Naive thymus-derived CD8-positive, alpha-beta T cell (primary cell): ENCODE measurements at regions not wholly inside any gene's neighbourhood (a gene's known extent, or its start where the extent isn't known, plus 50 kb on each side); places are given as distances from the start of the nearest gene placed in this dataset.
A peak's percentile ranks its signal among the peaks of the same experiment; 100 is the strongest.
"Not testable (repeated sequence)": the region's sequence is repeated elsewhere in the genome, so short reads cannot be mapped to it uniquely, and the experiment has no call there.

Experiments
- ATAC-seq, 2 donors: fragments of 150-1000 bp; cut with Tn5 transposase in 1 of 2; sonication (Bioruptor Pico), chemical (Tn5 transposase) in 1 of 2; 1 replicate in 1 of 2; 2 replicates in 1 of 2; pipeline ENCODE4 v1.10.0; 2021; ENCODE audit warnings: mild to moderate bottlenecking in 2 of 2, moderate library complexity in 2 of 2
- POLR2A ChIA-PET: fragments of 350-600 bp; sonication (Branson Sonifier 250); formaldehyde crosslinking; loops from one replicate; lab custom pipeline; 2021; ENCODE audit warnings: antibody characterized with exemption; lab: Charles Lee
- DNase-seq, 10 donors: peaks; one replicate each; pipeline versions ENCODE4 v3.0.0 to v3.0.0-alpha.2; 2020 to 2022
- H3K27ac Mint-ChIP-seq, 10 donors: one replicate each; pipeline ENCODE4 v1.8.0; 2020 to 2022; ENCODE audit warnings: mild to moderate bottlenecking in 10 of 10, mixed read lengths in 10 of 10, moderate library complexity in 4 of 10, inconsistent platforms in 1 of 10
- H3K27me3 Mint-ChIP-seq, 5 donors: one replicate each; pipeline ENCODE4 v1.8.0; 2021 to 2022; ENCODE audit warnings: mixed read lengths in 5 of 5
- H3K36me3 Mint-ChIP-seq, 3 donors: one replicate each; pipeline ENCODE4 v1.8.0; 2020 to 2022; ENCODE audit warnings: mixed read lengths in 3 of 3, mild to moderate bottlenecking in 2 of 3, inconsistent platforms in 1 of 3
- H3K4me1 Mint-ChIP-seq, 4 donors: one replicate each; pipeline ENCODE4 v1.8.0; 2021 to 2022; ENCODE audit warnings: mixed read lengths in 4 of 4
- H3K4me3 Mint-ChIP-seq, 10 donors: one replicate each; pipeline ENCODE4 v1.8.0; 2020 to 2022; ENCODE audit warnings: mild to moderate bottlenecking in 10 of 10, mixed read lengths in 10 of 10, moderate library complexity in 6 of 10, inconsistent platforms in 1 of 10
- H3K9me3 Mint-ChIP-seq, 9 donors: one replicate each; pipeline ENCODE4 v1.8.0; 2020 to 2022; ENCODE audit warnings: mixed read lengths in 9 of 9, mild to moderate bottlenecking in 3 of 9, inconsistent platforms in 1 of 9, moderate library complexity in 1 of 9

GRCh38 chr11:19615341-19616183, 97.1 kb upstream of the NAV2 start:
- H3K36me3 Mint-ChIP-seq, result peaks cover 0 to 7% (median 0%) of the 10 kb centered on the region in 3 donors
- no peaks in the 10 kb centered on the region for H3K4me1 Mint-ChIP-seq
- no peak overlapping the region for H3K4me3 Mint-ChIP-seq
- peaks cover 0 to 23% (median 7%) of the 10 kb centered on the region in 5 donors for H3K27me3 Mint-ChIP-seq
- DNase-seq (no peak), ATAC-seq (no peak)
- H3K9me3 Mint-ChIP-seq, result peaks cover 0 to 38% (median 15%) of the 10 kb centered on the region in 9 donors
- no peak overlapping the region for H3K27ac Mint-ChIP-seq
- POLR2A ChIA-PET, result no interaction called here

- Mint-ChIP-seq H3K4me3 (no peak overlapping the region), H3K36me3 (peaks cover 0 to 7% (median 0%) of the 10 kb centered on the region in 3 donors), H3K27ac (no peak overlapping the region), H3K9me3 (peaks cover 0 to 43% (median 19%) of the 10 kb centered on the region in 9 donors), H3K4me1 (no peaks in the 10 kb centered on the region), H3K27me3 (peaks cover 0 to 26% (median 9%) of the 10 kb centered on the region in 5 donors)
- POLR2A ChIA-PET, result no interaction called here
- ATAC-seq (no peak), DNase-seq (no peak)
These were observed 98.2 kb upstream of the NAV2 start for GRCh38 chr11:19614370-19614940.

DNA sequence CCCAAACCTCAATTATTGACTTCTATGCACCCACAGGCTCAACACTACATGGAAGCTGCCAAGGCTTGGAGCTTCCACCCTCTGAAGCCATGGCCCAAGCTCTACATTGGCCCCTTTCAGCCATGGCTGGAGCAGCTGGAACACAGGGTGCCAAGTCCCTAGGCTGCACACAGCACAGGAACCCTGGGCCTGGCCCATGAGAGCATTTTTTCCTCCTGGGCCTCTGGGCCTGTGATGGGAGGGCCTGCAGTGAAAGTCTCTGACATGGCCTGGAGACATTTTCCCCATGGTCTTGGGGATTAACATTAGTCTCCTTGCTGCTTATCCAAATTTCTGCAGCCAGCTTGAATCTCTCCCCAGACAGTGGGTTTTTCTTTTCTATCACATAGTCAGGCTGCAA, 100.6 kb upstream of the NAV2 start:
- DNase-seq, H3K4me1 Mint-ChIP-seq, ATAC-seq, H3K36me3 Mint-ChIP-seq, POLR2A ChIA-PET, H3K4me3 Mint-ChIP-seq, H3K27ac Mint-ChIP-seq: not testable (repeated sequence)
- Mint-ChIP-seq H3K27me3 (peaks cover 3 to 37% (median 9%) of the 10 kb centered on the region in 5 donors), H3K9me3 (peaks cover 0 to 33% (median 14%) of the 10 kb centered on the region in 9 donors)

- no peaks in the 10 kb centered on the region for H3K4me1 Mint-ChIP-seq
- H3K27me3 Mint-ChIP-seq, result peaks cover 3 to 41% (median 17%) of the 10 kb centered on the region in 5 donors
- peaks cover 0 to 7% (median 0%) of the 10 kb centered on the region in 3 donors for H3K36me3 Mint-ChIP-seq
- no peak overlapping the region for H3K4me3 Mint-ChIP-seq
- POLR2A ChIA-PET, result no interaction called here
- DNase-seq, result no peak
- no peak for ATAC-seq
- H3K9me3 Mint-ChIP-seq, result peaks cover 2 to 39% (median 15%) of the 10 kb centered on the region in 9 donors
- no peak overlapping the region for H3K27ac Mint-ChIP-seq
These were observed 104.8 kb upstream of the NAV2 start for GRCh38 chr11:19607656-19608360.

DNA sequence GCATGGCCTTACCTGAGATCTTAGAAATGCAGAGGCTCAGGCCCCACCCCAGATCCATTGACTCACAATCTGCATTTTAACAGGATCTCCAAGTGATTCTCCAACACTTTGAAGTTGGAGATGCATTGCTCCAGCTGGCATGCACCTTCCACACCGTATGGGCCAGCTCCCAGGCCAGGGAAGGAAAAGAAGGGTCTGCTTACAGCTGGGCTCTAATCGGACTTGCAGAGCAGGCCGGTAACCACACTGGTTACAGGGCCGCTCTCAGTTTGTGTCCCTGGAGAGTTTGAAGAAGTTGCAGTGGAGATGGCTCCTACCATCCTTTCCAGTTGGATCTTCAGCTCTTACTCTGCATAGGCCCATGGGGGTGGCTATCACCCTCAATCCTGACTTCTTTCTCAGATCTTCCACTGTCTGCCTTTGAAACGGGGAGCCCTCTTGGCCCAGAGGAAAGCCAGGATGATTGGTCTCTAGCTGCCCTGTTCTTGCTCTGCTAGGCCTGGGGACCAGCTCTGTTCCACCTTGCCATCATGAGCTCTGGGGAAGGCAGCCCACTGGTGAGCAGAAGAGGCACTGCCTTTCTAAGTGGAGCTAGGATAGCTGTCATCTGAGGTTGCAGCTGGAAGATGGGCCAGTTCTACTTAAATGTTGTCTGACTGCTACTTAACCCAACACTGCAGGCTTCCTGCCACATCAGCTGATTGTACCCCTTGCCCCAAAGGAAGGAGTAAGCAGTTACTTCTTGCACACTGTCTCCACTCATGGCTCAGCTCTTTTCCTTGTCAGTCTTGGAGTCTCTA, 105.6 kb upstream of the NAV2 start:
- POLR2A ChIA-PET, result no interaction called here

GRCh38 chr11:19605520-19606371, 106.9 kb upstream of the NAV2 start:
- POLR2A ChIA-PET, result no interaction called here
- peaks cover 3 to 55% (median 19%) of the 10 kb centered on the region in 5 donors for H3K27me3 Mint-ChIP-seq
- H3K27ac Mint-ChIP-seq, result no peak overlapping the region
- no peak for DNase-seq
- no peaks in the 10 kb centered on the region for H3K4me1 Mint-ChIP-seq
- no peaks in the 10 kb centered on the region for H3K36me3 Mint-ChIP-seq
- H3K9me3 Mint-ChIP-seq, result peaks cover 0 to 19% (median 10%) of the 10 kb centered on the region in 9 donors
- no peak for ATAC-seq
- H3K4me3 Mint-ChIP-seq, result no peak overlapping the region

More for the DNA sequence above, 105.6 kb upstream of the NAV2 start:
- Mint-ChIP-seq H3K27me3 (peaks cover 3 to 46% (median 19%) of the 10 kb centered on the region in 5 donors), H3K36me3 (no peaks in the 10 kb centered on the region), H3K4me3 (no peak overlapping the region), H3K4me1 (no peaks in the 10 kb centered on the region), H3K9me3 (peaks cover 0 to 32% (median 12%) of the 10 kb centered on the region in 9 donors), H3K27ac (no peak overlapping the region)
- ATAC-seq (no peak), DNase-seq (no peak)

GRCh38 chr11:19604679-19605375, 107.8 kb upstream of the NAV2 start:
- POLR2A ChIA-PET, result no interaction called here

GRCh38 chr11:19603771-19604170, 108.9 kb upstream of the NAV2 start:
- Mint-ChIP-seq H3K36me3 (no peaks in the 10 kb centered on the region), H3K27ac (no peak overlapping the region), H3K4me3 (no peak overlapping the region), H3K27me3 (peaks cover 4 to 46% (median 16%) of the 10 kb centered on the region in 5 donors), H3K9me3 (peaks cover 0 to 14% (median 8%) of the 10 kb centered on the region in 9 donors), H3K4me1 (no peaks in the 10 kb centered on the region)
- POLR2A ChIA-PET, result no interaction called here
- DNase-seq (no peak), ATAC-seq (no peak)

More at GRCh38 chr11:19604679-19605375, 107.8 kb upstream of the NAV2 start:
- no peak overlapping the region for H3K27ac Mint-ChIP-seq
- no peak overlapping the region for H3K4me3 Mint-ChIP-seq
- ATAC-seq (no peak), DNase-seq (no peak)
- no peaks in the 10 kb centered on the region for H3K4me1 Mint-ChIP-seq
- H3K9me3 Mint-ChIP-seq, result peaks cover 0 to 14% (median 10%) of the 10 kb centered on the region in 9 donors
- no peaks in the 10 kb centered on the region for H3K36me3 Mint-ChIP-seq
- H3K27me3 Mint-ChIP-seq, result peaks cover 6 to 50% (median 17%) of the 10 kb centered on the region in 5 donors

DNA sequence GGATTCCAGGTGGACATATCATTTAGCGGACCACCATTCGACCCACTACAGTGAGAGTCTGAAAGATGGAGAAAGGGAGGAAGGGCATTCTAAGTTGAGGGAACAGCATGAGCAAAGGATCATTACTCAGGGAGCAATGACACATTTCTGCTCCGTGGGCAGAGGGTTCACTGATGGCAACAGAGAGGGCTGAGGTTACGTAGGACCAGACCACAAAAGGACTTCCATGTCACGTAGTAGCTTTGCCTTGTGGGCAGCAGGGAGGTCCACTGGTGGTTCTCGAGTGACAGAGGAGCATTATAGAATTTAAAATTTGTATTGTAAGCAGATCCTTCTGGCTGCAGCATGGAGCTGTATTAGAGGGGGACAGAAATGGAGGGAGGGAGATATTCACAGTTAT, 109.7 kb upstream of the NAV2 start:
- Mint-ChIP-seq H3K27ac (no peak overlapping the region), H3K36me3 (no peaks in the 10 kb centered on the region), H3K4me3 (no peak overlapping the region), H3K9me3 (peaks cover 0 to 14% (median 8%) of the 10 kb centered on the region in 9 donors), H3K27me3 (peaks cover 4 to 39% (median 16%) of the 10 kb centered on the region in 5 donors), H3K4me1 (no peaks in the 10 kb centered on the region)
- no peak for ATAC-seq
- POLR2A ChIA-PET, result no interaction called here
- DNase-seq, result no peak

DNA sequence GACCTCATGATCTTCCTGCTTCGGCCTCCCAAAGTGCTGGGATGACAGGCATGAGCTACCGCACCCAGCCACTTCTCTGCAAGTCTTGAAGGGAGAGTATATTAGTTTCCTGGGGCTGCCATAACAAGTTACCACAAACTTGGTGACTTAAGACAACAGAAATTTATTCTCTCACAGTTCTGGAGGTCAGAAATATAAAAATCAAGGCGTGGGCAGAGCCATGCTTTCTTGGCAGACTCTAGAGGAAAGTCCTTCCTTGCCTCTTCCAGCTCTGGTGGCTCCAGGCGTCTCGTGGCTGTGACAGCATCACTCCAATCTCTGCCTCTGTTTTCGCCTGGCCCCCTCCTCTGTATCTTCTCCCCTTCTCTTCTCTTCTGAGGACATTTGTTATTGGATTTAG, 110.2 kb upstream of the NAV2 start:
- POLR2A ChIA-PET, result no interaction called here
- Mint-ChIP-seq H3K27ac (no peak overlapping the region), H3K27me3 (peaks cover 4 to 37% (median 15%) of the 10 kb centered on the region in 5 donors), H3K36me3 (no peaks in the 10 kb centered on the region), H3K4me3 (no peak overlapping the region), H3K4me1 (no peaks in the 10 kb centered on the region), H3K9me3 (peaks cover 0 to 14% (median 8%) of the 10 kb centered on the region in 9 donors)
- no peak for ATAC-seq
- no peak for DNase-seq

DNA sequence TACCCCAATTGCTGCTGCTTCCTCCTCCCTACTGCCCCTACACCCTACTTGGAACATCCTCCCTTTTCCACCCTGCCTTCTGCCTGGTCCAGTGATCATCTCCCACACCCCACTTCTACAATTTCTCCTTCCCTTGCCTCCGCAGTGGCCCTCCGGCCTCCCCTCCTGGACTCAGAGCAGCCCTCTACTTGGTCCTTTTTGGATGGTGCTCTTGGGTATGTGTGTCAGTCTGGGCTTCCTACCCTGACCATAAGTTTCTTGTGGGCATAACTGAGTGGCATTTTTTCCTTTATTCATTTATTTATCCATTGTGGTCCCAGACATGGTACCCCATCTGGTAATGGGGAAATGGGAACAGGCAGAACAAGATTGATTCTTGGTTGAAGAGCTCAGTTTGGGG, 111.4 kb upstream of the NAV2 start:
- Mint-ChIP-seq H3K36me3 (no peaks in the 10 kb centered on the region), H3K27me3 (peaks cover 4 to 29% (median 15%) of the 10 kb centered on the region in 5 donors), H3K4me3 (peak overlapping the region in 1 of 10 donors; percentile 12), H3K9me3 (peaks cover 0 to 14% (median 8%) of the 10 kb centered on the region in 9 donors), H3K27ac (no peak overlapping the region), H3K4me1 (no peaks in the 10 kb centered on the region)
- POLR2A ChIA-PET, result no interaction called here
- no peak for ATAC-seq
- no peak for DNase-seq
